Adrenal gland (tissue), 5 donors: ENCODE measurements at regions not wholly inside any gene's neighbourhood (a gene's known extent, or its start where the extent isn't known, plus 50 kb on each side); places are given as distances from the start of the nearest gene placed in this dataset.

ENCODE experiments used
- CTCF ChIP-seq, 6 experiments: fragments of 450-650 bp in 4 of 6; fragments of 200-600 bp in 2 of 6; sonication (generic) in 1 of 6; IDR thresholded peaks; 1 replicate in 5 of 6; 2 replicates in 1 of 6; pipeline versions ENCODE4 v1.5.1 to v1.8.0; 2016 to 2021; ENCODE audit warnings: antibody characterized with exemption in 6 of 6, mild to moderate bottlenecking in 2 of 6, moderate library complexity in 1 of 6
- POLR2A ChIP-seq, 2 donors: fragments of 450-650 bp; IDR thresholded peaks; one replicate each; pipeline ENCODE4 v1.6.1; 2017; ENCODE audit warnings: antibody characterized with exemption in 2 of 2, mild to moderate bottlenecking in 2 of 2, moderate library complexity in 1 of 2
- donor health status: DM: no; HTN: no; CAD: no.

GRCh38 chr10:62534031-62534430 lies 159.9 kb downstream of the ZNF365 start:
- TF ChIP-seq POLR2A (IDR thresholded peaks at IDR 0.05): no peak
- TF ChIP-seq CTCF (IDR thresholded peaks at IDR 0.05): no peak
